SU-DHL-6 (cell line): ENCODE measurements at regions not wholly inside any gene's neighbourhood (a gene's known extent, or its start where the extent isn't known, plus 50 kb on each side); places are given as distances from the start of the nearest gene placed in this dataset.

Source experiments
- EZH2phosphoT487 ChIP-seq: fragments of 200-600 bp; sonication (generic), shearing (Covaris generic); conservative IDR thresholded peaks from 2 replicates; pipeline ENCODE4 v1.6.1; 2018; ENCODE audit warnings: mild to moderate bottlenecking, antibody characterized with exemption, low read length, moderate library complexity, mixed read lengths
- TF ChIP-seq, protein P1 (sequence below): fragments of 200-600 bp; sonication (generic); IDR thresholded peaks from one replicate; pipeline ENCODE4 v1.5.1; 2017; ENCODE audit warnings: antibody characterized with exemption, mild to moderate bottlenecking, low read length, moderate library complexity; ENCODE audit not compliant: insufficient read depth, poor library complexity, severe bottlenecking

DNA sequence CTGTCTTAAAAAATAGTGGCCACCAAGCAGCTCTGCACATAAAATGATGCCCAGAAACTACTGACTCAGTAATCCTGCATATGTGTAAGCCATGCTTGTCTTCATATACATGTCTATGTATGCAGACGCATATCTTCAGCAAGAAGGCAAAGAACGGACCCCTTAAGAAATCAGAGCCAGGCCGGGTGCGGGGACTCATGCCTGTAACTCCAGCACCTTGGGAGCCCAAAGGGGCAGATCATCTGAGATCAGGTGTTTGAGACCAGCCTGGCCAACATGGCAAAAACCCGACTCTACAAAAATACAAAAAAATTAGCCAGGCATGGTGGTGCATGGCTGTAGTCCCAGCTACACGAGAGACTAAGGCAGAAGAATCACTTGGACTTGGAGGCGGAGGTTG, 295.0 kb downstream of the TCERG1L start:
- TF ChIP-seq, protein P1, sequence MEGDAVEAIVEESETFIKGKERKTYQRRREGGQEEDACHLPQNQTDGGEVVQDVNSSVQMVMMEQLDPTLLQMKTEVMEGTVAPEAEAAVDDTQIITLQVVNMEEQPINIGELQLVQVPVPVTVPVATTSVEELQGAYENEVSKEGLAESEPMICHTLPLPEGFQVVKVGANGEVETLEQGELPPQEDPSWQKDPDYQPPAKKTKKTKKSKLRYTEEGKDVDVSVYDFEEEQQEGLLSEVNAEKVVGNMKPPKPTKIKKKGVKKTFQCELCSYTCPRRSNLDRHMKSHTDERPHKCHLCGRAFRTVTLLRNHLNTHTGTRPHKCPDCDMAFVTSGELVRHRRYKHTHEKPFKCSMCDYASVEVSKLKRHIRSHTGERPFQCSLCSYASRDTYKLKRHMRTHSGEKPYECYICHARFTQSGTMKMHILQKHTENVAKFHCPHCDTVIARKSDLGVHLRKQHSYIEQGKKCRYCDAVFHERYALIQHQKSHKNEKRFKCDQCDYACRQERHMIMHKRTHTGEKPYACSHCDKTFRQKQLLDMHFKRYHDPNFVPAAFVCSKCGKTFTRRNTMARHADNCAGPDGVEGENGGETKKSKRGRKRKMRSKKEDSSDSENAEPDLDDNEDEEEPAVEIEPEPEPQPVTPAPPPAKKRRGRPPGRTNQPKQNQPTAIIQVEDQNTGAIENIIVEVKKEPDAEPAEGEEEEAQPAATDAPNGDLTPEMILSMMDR, result no peak
- TF ChIP-seq EZH2phosphoT487, result no peak
